Sigmoid colon (tissue), 6 donors: ENCODE measurements at regions not wholly inside any gene's neighbourhood (a gene's known extent, or its start where the extent isn't known, plus 50 kb on each side); places are given as distances from the start of the nearest gene placed in this dataset.
"Not testable (repeated sequence)": the region's sequence is repeated elsewhere in the genome, so short reads cannot be mapped to it uniquely, and the experiment has no call there.

Experiments used
- DNase-seq: peaks from one replicate; pipeline ENCODE4 v3.0.0-alpha.2; 2019
- H3K27ac ChIP-seq, 4 donors: fragments of 200-600 bp; sonication (generic); one replicate each; pipeline ENCODE4 v1.5.1; 2016 to 2019; ENCODE audit warnings: mild to moderate bottlenecking in 1 of 4
- H3K27me3 ChIP-seq, 3 donors: fragments of 200-600 bp; sonication (generic); one replicate each; pipeline ENCODE4 v1.5.1; 2019; ENCODE audit warnings: mild to moderate bottlenecking in 1 of 3
- H3K36me3 ChIP-seq, 4 donors: fragments of 200-600 bp; sonication (generic); one replicate each; pipeline ENCODE4 v1.5.1; 2016 to 2019
- H3K4me1 ChIP-seq, 4 donors: fragments of 200-600 bp; sonication (generic); one replicate each; pipeline ENCODE4 v1.5.1; 2017 to 2019
- H3K4me3 ChIP-seq, 4 donors: fragments of 200-600 bp; sonication (generic); one replicate each; pipeline ENCODE4 v1.5.1; 2017 to 2019; ENCODE audit warnings: mild to moderate bottlenecking in 2 of 4, moderate library complexity in 1 of 4
- H3K9me3 ChIP-seq, 4 donors: fragments of 200-600 bp in 3 of 4; sonication (generic) in 3 of 4; one replicate each; pipeline versions ENCODE4 v1.5.1 to v1.6.1; 2013 to 2019
- CTCF ChIP-seq, 4 experiments: fragments of 450-650 bp in 3 of 4; fragments of 200-600 bp in 1 of 4; IDR thresholded peaks; one replicate each; pipeline ENCODE4 v1.5.1; 2016 to 2019; ENCODE audit warnings: antibody characterized with exemption in 4 of 4, mild to moderate bottlenecking in 3 of 4, moderate library complexity in 2 of 4
- EP300 ChIP-seq, 4 donors: sonication (generic); formaldehyde crosslinking; IDR thresholded peaks; one replicate each; pipeline ENCODE4 v1.6.1; 2017; ENCODE audit warnings: antibody characterized with exemption in 4 of 4
- POLR2A ChIP-seq, 2 donors: fragments of 450-650 bp; IDR thresholded peaks; one replicate each; pipeline ENCODE4 v1.6.1; 2016; ENCODE audit warnings: antibody characterized with exemption in 2 of 2, mild to moderate bottlenecking in 2 of 2, moderate library complexity in 2 of 2
- POLR2AphosphoS5 ChIP-seq, 4 donors: sonication (generic); formaldehyde crosslinking; IDR thresholded peaks; one replicate each; pipeline ENCODE4 v1.6.1; 2017; ENCODE audit warnings: antibody characterized with exemption in 4 of 4
- WGBS, 2 donors: extraction: QIAGEN DNeasy Blood & Tissue Kit; methylation state at CpG; one replicate each; pipeline ENCODE4 v1.1.7; 2013; 5-methylcytosine and 5-hydroxymethylcytosine counted together
- intact Hi-C: fragments of 100-400 bp; cut with DNase I; formaldehyde crosslinking; loops from one replicate; pipeline ENCODE4 v1.15.1; 2023
- donor health status: healthy with polysubstance abuse.
- donor health status: healthy.

GRCh38 chr2:20499387-20499786 lies 52.5 kb downstream of the RHOB start:
- intact Hi-C loops: no loop called here
- no peak overlapping the region for H3K27ac ChIP-seq
- H3K27me3 ChIP-seq: no peaks in the 10 kb centered on the region
- DNase-seq: peak; percentile 56
- WGBS, 2 donors: 87 to 90% methylated on average over 2 of the region's 2 CpGs
- no peak for TF ChIP-seq POLR2AphosphoS5 (IDR thresholded peaks at IDR 0.05)
- TF ChIP-seq POLR2A (IDR thresholded peaks at IDR 0.05): no peak
- no peak for TF ChIP-seq EP300 (IDR thresholded peaks at IDR 0.05)
- TF ChIP-seq CTCF (IDR thresholded peaks at IDR 0.05): no peak
- H3K9me3 ChIP-seq: no peaks in the 10 kb centered on the region
- H3K36me3 ChIP-seq: no peaks in the 10 kb centered on the region
- no peak overlapping the region for H3K4me3 ChIP-seq
- H3K4me1 ChIP-seq: no peaks in the 10 kb centered on the region

GRCh38 chr2:20501974-20502373 lies 55.1 kb downstream of the RHOB start:
- no peaks in the 10 kb centered on the region for H3K9me3 ChIP-seq
- no peak overlapping the region for H3K4me3 ChIP-seq
- TF ChIP-seq POLR2A (IDR thresholded peaks at IDR 0.05) (no peak), EP300 (IDR thresholded peaks at IDR 0.05) (peak in 1 of 4 donors; percentile 18), POLR2AphosphoS5 (IDR thresholded peaks at IDR 0.05) (peak in 1 of 4 donors; percentile 61), CTCF (IDR thresholded peaks at IDR 0.05) (no peak)
- no peak overlapping the region for H3K27ac ChIP-seq
- peaks cover 0 to 11% (median 3%) of the 10 kb centered on the region in 4 donors for H3K4me1 ChIP-seq
- WGBS, 2 donors: 68 to 75% methylated on average over 4 of the region's 4 CpGs
- no peaks in the 10 kb centered on the region for H3K36me3 ChIP-seq
- no peaks in the 10 kb centered on the region for H3K27me3 ChIP-seq
- intact Hi-C loops: no loop called here
- peak; percentile 76 for DNase-seq

- H3K27me3 ChIP-seq, H3K27ac ChIP-seq, H3K36me3 ChIP-seq, H3K9me3 ChIP-seq, intact Hi-C loops, H3K4me3 ChIP-seq: not testable (repeated sequence)
- WGBS, 2 donors: 55 to 83% methylated on average over 12 of the region's 12 CpGs
- peaks cover 0 to 15% (median 7%) of the 10 kb centered on the region in 4 donors for H3K4me1 ChIP-seq
- DNase-seq: peak; percentile 27
Measured at GRCh38 chr2:20502496-20502895, 55.6 kb downstream of the RHOB start.

GRCh38 chr2:20504174-20504573 lies 57.3 kb downstream of the RHOB start:
- intact Hi-C loops: no loop called here
- TF ChIP-seq POLR2AphosphoS5 (IDR thresholded peaks at IDR 0.05) (no peak), EP300 (IDR thresholded peaks at IDR 0.05) (no peak), CTCF (IDR thresholded peaks at IDR 0.05) (no peak), POLR2A (IDR thresholded peaks at IDR 0.05) (no peak)

GRCh38 chr2:20506201-20506685 lies 59.4 kb downstream of the RHOB start:
- H3K36me3 ChIP-seq: no peaks in the 10 kb centered on the region

More at GRCh38 chr2:20504174-20504573, 57.3 kb downstream of the RHOB start:
- no peak for DNase-seq
- peaks cover 0 to 21% (median 10%) of the 10 kb centered on the region in 4 donors for H3K4me1 ChIP-seq
- H3K27ac ChIP-seq: no peak overlapping the region
- H3K9me3 ChIP-seq: no peaks in the 10 kb centered on the region
- no peaks in the 10 kb centered on the region for H3K27me3 ChIP-seq
- H3K36me3 ChIP-seq: no peaks in the 10 kb centered on the region
- no peak overlapping the region for H3K4me3 ChIP-seq

More at GRCh38 chr2:20506201-20506685, 59.4 kb downstream of the RHOB start:
- intact Hi-C loops: no loop called here
- WGBS, 2 donors: 91 to 92% methylated on average over 4 of the region's 4 CpGs
- H3K27me3 ChIP-seq: no peaks in the 10 kb centered on the region
- H3K4me3 ChIP-seq: no peak overlapping the region
- peak; percentile 43 for DNase-seq
- peak overlapping the region in 1 of 4 donors; percentile 68 for H3K27ac ChIP-seq
- TF ChIP-seq EP300 (IDR thresholded peaks at IDR 0.05): no peak
- TF ChIP-seq CTCF (IDR thresholded peaks at IDR 0.05): no peak
- no peak for TF ChIP-seq POLR2A (IDR thresholded peaks at IDR 0.05)
- TF ChIP-seq POLR2AphosphoS5 (IDR thresholded peaks at IDR 0.05): no peak
- peaks cover 0 to 21% (median 10%) of the 10 kb centered on the region in 4 donors for H3K4me1 ChIP-seq
- H3K9me3 ChIP-seq: no peaks in the 10 kb centered on the region
